ENCODE measurements at regions not wholly inside any gene's neighbourhood (a gene's known extent, or its start where the extent isn't known, plus 50 kb on each side); places are given as distances from the start of the nearest gene placed in this dataset.

DNA sequence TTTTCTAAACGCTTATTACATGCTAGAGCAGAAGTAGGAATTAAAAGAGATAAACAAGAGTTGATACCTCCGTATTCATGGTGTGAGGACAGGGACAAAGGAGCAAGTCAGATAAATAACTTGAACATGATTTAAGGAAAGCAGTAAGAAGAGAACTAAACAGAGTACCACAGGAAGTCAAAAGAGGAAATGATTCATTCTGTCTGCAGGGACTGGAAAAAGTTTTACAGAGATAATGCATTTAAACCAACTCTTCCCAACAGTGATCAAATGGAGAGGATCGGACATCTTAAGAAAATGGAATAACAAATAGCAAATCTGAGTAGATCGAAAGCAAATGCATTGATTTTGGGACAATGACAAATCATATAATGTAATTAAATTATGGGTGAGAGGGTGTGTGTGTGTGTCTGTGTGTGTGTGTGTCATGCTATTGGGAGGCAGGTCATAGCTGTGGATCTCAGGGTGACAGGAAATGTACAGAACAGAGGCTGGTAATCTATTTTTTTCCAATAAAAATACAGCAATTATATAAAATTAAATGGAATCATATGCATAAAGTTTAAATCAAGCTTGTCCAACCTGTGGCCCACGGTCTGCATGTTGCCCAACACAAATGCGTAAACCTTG is 113.4 kb downstream of the MC4R start:
- POLR2A ChIA-PET: no interaction called here
- TF ChIP-seq ZFP37 (tag by site-specific recombination; IDR thresholded peaks at IDR 0.05) (no peak), ZNF112 (tag by site-specific recombination; IDR thresholded peaks at IDR 0.05) (no peak), ZNF239 (tag by site-specific recombination; IDR thresholded peaks at IDR 0.05) (no peak), ZBTB48 (tag by site-specific recombination; IDR thresholded peaks at IDR 0.05) (no peak), ZNF223 (tag by site-specific recombination; IDR thresholded peaks at IDR 0.05) (no peak), ZNF10 (tag by site-specific recombination; IDR thresholded peaks at IDR 0.05) (no peak), ZNF394 (tag by site-specific recombination; IDR thresholded peaks at IDR 0.05; ENCODE audit: borderline replicate concordance) (no peak), ZNF600 (tag by site-specific recombination; IDR thresholded peaks at IDR 0.05) (no peak), ZNF23 (tag by site-specific recombination; IDR thresholded peaks at IDR 0.05; ENCODE audit: borderline replicate concordance) (no peak)
- TF ChIP-seq, protein P1, sequence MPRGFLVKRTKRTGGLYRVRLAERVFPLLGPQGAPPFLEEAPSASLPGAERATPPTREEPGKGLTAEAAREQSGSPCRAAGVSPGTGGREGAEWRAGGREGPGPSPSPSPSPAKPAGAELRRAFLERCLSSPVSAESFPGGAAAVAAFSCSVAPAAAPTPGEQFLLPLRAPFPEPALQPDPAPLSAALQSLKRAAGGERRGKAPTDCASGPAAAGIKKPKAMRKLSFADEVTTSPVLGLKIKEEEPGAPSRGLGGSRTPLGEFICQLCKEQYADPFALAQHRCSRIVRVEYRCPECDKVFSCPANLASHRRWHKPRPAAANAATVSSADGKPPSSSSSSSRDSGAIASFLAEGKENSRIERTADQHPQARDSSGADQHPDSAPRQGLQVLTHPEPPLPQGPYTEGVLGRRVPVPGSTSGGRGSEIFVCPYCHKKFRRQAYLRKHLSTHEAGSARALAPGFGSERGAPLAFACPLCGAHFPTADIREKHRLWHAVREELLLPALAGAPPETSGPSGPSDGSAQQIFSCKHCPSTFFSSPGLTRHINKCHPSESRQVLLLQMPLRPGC (tag by site-specific recombination; IDR thresholded peaks at IDR 0.05): no peak
- TF ChIP-seq, protein P2, sequence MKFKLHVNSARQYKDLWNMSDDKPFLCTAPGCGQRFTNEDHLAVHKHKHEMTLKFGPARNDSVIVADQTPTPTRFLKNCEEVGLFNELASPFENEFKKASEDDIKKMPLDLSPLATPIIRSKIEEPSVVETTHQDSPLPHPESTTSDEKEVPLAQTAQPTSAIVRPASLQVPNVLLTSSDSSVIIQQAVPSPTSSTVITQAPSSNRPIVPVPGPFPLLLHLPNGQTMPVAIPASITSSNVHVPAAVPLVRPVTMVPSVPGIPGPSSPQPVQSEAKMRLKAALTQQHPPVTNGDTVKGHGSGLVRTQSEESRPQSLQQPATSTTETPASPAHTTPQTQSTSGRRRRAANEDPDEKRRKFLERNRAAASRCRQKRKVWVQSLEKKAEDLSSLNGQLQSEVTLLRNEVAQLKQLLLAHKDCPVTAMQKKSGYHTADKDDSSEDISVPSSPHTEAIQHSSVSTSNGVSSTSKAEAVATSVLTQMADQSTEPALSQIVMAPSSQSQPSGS (tag by site-specific recombination; IDR thresholded peaks at IDR 0.05; ENCODE audit: low read depth): no peak
- CTCF ChIA-PET: interaction anchor here (0.6 kb wide), 1 partner anchor 275 kb away, joined by 5 read pairs; no protein-coding TSS in a partner anchor

DNA sequence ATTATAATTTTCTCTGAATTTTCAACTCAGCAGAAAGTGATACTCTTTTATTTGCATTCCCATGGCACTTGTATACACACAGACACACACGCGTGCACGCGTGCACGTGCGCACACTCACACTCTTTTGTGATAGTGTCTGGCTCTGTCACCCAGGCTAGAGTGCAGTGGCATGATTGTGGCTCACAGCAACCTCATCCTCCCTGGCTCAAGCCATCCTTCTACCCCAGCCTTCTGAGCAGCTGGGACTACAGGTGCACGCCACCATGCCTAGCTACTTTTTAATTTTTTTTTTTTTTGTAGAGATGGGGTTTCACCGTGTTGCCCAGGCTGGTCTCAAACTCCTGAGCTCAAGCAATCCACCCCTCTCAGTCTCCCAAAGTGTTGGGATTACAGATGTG is 123.2 kb downstream of the MC4R start:
- Histone ChIP-seq H3K36me3 (ENCODE audit: control insufficient read depth in 2 of 2, insufficient read depth in 1 of 2, low read length in 2 of 2) (no peaks in the 10 kb centered on the region), H3K4me3 (ENCODE audit: low read depth, low read length) (no peak overlapping the region), H3K9me3 (ENCODE audit: control insufficient read depth, insufficient read depth, low read depth, low read length) (no peaks in the 10 kb centered on the region), H3K4me1 (ENCODE audit: control insufficient read depth, insufficient read depth, low read length) (no peaks in the 10 kb centered on the region), H3K27ac (ENCODE audit: extremely low read depth, low read depth, low read length) (no peak overlapping the region)
- TF ChIP-seq ZNF169 (tag by site-specific recombination; IDR thresholded peaks at IDR 0.05) (no peak), ZFP3 (tag by site-specific recombination; IDR thresholded peaks at IDR 0.05; ENCODE audit: low read depth) (no peak), ZNF747 (tag by site-specific recombination; IDR thresholded peaks at IDR 0.05) (no peak), ZNF776 (tag by site-specific recombination; IDR thresholded peaks at IDR 0.05; ENCODE audit: borderline replicate concordance) (no peak), KLF10 (tag by site-specific recombination; IDR thresholded peaks at IDR 0.05) (no peak), ZNF274 (IDR thresholded peaks at IDR 0.05; ENCODE audit: low read length) (no peak), ZNF274 (tag by site-specific recombination; IDR thresholded peaks at IDR 0.05; ENCODE audit: borderline replicate concordance) (no peak), KLF9 (tag by site-specific recombination; IDR thresholded peaks at IDR 0.05; ENCODE audit: low read depth) (no peak)
- CTCF ChIA-PET: interaction anchor here (0.6 kb wide), 1 partner anchor 256 kb away, joined by 3 read pairs; no protein-coding TSS in a partner anchor
- POLR2A ChIA-PET: no interaction called here

More for the DNA sequence above, 113.4 kb downstream of the MC4R start:
- no peak overlapping the region for H3K4me3 ChIP-seq (ENCODE audit: low read depth, low read length)
- H3K9me3 ChIP-seq (ENCODE audit: control insufficient read depth, insufficient read depth, low read depth, low read length): no peaks in the 10 kb centered on the region
- H3K4me1 ChIP-seq (ENCODE audit: control insufficient read depth, insufficient read depth, low read length): no peaks in the 10 kb centered on the region
- no peak overlapping the region for H3K27ac ChIP-seq (ENCODE audit: extremely low read depth, low read depth, low read length)
- H3K36me3 ChIP-seq (ENCODE audit: control insufficient read depth in 2 of 2, insufficient read depth in 1 of 2, low read length in 2 of 2): no peaks in the 10 kb centered on the region

Measured in HEK293 (cell line).